ENCODE measurements at regions not wholly inside any gene's neighbourhood (a gene's known extent, or its start where the extent isn't known, plus 50 kb on each side); places are given as distances from the start of the nearest gene placed in this dataset.
"Not testable (repeated sequence)": the region's sequence is repeated elsewhere in the genome, so short reads cannot be mapped to it uniquely, and the experiment has no call there.

DNA sequence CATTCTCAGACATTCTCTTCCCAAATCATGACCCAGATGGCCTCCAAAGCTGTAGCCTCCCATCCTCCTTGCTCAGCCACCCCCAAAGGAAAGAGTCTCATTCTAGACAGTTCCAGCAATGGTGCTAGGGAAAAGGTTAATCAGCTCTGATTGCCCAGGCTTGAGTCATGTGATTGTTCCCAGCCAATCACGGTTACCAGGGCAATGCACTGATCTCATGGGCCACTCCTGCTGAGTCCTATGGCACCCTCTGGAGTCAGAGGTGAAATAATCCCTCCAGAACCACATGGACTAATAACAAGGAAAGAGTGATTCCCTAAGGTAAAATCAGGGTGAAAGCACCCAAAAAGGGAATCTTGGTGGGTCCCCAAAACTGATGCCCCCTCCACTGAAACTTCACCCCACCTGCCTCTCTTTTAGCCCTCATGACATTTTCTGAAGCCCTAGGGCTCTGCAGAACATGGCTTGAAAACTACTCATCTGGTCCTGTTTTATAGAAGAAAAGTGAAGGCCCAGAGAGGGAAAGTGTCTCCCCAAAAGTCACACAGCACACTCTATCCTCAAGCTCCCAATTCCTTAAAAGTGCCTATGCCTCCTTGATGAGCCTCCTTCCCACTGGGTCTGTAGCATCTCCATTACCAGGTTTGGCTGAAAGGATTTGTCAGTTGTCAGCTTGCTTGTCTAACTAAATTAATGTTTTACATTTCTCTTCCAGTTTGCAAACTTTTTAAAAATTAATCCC lies 203.7 kb downstream of the MN1 start:
- no peak for DNase-seq (ENCODE audit: low read depth)

DNA sequence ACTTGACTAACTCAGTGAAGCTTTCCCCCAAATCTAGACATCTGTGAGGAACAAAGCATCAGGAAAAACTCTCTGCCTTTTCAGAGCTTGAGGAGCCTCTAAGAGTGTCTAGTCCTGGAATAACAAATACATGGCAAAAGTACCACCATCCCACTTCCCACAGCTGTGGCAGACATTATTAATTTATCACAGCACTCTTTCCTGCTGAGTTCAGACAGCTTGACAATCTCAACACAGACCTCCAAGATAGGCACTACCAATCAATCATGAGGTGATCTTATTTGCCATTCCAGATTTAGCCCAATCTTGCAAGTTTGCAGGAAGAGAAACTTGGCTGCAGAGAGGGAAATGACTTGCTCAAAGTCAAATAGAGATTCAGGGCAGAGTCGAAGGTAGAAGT lies 202.8 kb downstream of the MN1 start:
- DNase-seq (ENCODE audit: low read depth), result no peak

DNA sequence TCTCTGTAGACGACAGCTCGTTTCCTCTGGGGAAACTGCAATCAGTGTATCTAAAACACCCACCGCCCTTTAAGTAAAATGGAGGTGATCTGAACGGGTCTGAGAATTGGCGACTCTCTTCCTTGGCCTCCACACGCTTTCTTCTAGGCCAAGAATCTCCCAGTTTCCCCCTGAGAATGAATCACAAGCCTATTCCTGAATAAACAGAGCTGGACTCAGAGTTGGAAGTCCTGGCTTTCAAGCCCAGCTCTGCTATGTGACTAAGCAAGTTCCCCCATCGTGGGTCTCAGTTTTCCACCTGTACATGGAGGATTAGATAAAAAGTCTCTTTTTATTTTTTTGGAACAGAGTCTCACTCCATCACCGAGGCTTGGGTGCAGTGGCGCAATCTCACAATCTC lies 200.4 kb downstream of the MN1 start:
- no peak for DNase-seq (ENCODE audit: low read depth)

DNA sequence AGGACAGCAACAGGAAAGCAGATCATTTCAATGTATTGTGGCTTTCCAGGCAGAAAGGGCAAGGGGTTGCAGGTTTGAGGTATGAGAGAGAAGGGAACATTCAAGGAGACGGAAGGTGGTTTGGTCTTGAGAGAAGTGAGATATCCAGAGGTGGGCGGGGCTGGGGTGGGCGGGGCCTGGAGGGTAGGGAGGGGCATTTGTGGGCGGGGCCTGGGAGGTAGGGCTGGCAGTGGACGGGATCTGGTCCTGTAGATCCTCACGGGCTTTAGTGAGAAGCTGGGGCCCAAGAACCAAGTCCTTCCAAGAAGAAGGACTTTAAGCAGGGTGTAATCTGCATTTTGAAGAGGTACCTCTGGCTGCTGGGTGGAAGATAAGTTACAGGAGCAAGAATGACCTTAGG lies 199.2 kb downstream of the MN1 start:
- no peak for DNase-seq (ENCODE audit: low read depth)

DNA sequence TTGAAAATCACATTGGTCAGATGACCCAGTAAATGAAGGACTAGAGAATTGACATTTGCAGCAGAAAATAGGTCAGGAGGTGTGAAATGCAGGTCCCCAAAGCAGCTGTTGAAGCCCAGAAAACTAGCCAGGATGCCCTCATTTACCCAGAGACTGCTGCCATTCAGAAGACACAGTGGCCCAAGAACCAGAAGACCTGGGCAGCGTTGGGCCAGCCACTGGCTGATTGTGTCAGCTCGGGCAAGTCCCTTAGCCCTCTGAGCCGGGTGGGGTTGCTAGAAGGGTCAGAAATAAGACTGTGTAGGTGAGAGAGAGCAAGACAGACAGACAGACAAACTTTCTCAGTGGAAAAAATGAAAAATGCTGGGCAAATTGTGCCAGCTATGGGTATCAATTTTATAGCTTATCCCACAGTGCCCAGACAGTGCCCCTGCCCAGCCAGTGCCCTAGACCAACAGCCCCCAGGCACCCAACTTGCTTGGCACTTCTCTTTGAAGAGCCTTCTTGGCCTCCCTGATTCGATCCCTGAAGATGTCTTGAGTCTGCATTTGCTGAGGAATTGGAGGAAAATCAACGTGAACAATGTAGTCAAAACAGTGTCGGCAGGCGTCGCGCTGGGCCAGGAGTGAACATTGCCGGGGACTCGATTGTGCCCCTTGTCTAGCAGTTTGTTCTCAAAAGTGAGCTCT lies 198.3 kb downstream of the MN1 start:
- DNase-seq (ENCODE audit: low read depth), result no peak

DNA sequence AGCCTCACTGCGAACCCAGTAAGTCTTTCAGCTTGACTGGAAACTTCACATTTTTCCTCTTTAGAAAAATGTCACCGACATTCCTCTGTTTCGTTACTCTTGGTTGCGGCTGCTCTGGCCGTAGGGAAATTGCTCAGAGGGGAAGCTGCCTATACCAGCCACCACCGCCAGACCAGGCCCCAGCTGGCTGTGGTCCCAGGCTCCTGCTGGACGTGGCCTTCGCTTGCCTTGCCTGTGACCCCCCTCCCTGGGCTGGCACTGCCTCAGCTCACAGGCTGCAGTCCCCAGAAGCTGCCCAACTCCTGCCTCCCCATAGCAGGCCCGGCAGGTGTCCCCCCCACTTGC lies 197.8 kb downstream of the MN1 start:
- no peak for DNase-seq (ENCODE audit: low read depth)

DNA sequence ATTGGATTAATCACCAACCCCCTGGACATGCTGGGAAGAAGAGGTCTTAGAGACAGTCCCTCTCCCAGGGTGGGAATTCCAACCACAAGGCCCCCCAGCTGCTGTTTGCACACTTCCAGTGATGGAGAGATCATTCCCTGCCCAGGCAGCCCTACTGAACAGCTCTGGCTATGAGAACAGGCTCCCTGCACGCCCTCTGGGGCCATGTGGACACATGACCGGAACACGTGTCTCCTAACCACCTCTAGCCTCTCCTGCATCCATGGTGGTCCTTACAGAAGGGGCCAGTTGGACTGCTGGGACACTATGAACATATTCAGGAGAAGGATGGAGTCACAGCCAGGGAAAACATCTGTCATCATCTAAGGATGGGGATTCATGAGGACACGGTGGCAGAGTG lies 196.2 kb downstream of the MN1 start:
- no peak for DNase-seq (ENCODE audit: low read depth)

DNA sequence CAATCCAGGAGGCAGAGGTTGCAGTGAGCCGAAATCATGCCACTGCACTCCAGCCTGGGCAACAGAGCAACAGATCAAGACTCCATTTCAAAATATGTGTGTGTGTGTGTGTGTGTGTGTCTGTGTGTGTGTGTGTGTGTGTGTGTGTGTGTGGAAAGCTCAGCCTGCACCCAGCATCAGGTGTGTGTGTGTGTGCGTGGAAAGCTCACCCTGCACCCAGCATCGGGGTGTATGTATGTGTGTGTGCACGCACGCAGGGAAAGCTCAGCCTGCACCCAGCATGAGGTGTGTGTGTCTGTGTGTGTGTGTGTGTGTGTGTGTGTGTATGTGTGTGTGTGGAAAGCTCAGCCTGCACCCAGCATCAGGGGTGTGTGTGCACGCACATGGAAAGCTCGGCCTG lies 193.8 kb downstream of the MN1 start:
- not testable (repeated sequence) for DNase-seq (ENCODE audit: low read depth)

DNA sequence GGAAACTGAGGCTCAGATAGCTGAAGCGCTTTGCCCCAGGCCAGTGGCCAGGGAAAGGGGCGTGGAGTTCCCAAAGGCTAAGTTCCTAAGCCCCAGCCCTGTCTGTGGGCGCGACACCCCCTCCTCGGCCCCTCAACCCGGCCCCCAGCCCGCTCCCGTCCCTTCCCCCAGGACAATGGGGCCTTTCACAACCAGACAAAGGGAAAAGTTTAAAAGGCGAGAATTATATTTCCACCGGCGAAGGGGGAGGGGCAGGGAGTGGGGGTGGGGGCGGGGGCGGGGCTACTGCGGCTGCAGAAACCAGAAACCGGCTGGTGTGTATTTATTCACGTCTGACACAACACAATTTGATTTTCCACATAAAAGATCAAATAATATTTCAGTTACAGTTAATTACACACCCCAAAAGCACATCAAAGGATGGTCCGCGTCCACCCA lies 192.1 kb downstream of the MN1 start:
- no peak for DNase-seq (ENCODE audit: low read depth)

DNA sequence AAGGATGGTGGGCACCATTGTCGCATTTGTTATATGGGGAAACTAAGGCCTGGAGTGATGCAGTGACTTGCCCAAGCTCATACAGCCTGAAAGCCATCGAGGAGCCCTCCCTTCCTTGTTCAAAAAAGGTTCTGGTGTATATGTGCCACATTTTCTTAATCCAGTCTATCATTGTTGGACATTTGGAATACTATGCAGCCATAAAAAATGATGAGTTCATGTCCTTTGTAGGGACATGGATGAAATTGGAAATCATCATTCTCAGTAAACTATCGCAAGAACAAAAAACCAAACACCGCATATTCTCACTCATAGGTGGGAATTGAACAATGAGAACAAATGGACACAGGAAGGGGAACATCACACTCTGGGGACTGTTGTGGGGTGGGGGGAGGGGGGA lies 191.4 kb downstream of the MN1 start:
- DNase-seq (ENCODE audit: low read depth), result not testable (repeated sequence)

DNA sequence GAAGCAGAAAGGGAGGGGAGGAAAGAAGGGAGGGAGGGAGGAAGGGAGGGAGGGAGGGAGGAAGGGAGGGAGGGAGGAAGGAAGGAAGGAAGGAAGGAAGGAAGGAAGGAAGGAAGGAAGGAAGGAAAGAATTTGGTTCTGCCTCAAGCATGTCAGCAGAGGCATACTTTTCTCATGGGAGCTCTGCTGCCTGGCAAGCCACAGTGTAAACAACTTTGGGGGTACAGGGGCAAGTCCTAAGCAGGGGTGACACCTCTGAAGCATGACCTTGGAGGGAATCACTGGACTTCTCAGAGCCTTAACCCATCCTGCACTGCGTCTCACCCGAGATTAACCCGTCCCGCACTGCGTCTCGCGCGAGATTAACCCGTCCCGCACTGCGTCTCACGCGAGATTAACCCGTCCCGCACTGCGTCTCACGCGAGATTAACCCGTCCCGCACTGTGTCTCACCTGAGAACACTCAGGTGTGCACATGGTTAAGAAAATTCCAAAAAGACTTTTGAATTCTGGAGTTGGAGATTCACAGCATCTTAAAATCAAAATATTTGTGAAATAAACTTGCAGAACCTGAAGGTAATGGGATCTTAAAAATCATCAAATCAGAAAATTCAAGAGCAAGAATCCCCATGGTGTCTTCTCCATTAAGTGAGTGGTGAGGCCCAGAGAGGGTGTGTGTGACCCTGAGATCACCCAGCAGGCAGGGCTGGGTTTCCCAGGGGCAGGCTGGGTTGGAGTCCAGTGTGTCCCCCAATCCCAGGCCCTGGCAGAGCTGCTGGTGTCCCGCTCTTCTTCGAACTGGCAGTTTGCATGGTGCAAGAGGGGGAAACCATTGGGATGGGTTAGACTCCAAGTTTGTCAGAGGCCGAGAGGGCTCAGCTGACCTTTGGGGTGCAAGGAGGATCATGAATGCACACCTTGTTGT lies 190.4 kb downstream of the MN1 start:
- DNase-seq (ENCODE audit: low read depth), result no peak

DNA sequence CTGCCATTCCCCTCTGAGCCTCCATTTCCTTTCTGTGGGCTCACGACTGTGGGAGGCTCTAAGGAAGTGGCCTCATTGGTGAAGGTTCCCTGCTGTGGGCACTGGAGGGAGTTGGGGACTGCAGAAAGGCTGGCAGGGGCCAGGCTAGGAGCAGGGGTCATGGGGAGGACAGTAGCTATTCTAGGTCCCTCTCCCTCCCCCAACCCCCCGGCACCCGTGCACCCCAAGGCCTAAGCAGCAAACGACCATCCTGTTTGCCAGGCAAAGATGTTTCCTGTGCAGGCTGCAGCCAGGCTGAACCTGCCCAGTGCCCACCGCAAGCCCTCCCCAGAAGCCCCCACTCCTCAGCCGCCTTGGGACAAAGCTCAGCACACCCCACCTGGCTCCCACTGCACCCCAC lies 189.4 kb downstream of the MN1 start:
- no peak for DNase-seq (ENCODE audit: low read depth)

DNA sequence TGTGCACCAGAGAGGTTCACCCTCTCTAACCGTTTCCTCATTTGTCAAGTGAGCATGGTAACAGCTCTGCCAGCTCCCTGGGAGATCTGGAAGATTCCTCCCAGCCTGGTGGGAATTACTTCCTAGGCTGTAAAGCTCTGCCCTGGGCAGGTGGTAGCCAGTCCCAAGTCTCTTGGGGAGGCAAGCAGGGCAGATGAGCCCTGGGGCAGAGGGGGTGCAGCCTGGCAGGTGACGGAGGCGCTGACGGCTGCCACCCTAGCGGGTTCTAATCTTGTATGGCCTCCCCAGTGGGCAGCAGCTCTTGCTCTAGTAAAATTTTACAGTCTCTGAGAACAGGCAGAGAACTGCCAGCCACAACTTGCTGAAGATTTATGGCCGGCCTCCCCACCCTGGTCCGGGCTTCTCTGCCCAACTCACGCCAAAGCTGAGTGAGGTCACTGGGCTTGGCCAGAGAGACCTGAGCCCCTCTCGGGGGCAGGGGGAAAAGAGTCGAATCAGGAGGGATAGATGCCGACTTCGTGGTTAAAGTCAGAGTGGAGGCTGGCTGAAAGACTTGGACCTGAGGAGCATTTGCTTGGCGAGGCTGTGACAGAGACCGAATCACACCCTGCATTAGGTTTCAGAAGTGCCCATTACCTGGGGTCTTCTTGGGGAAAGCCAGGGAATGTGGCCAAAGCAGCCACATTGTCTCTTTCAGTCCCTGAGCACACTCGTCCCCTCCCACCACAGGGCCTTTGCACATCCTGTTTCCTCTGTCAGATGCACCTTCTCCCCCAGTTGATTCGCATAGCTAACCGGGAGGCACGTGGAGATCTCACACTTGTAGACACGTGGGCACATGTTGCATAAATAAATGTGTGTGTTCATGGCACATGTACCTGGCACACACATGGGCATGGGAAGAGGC lies 188.2 kb downstream of the MN1 start:
- DNase-seq (ENCODE audit: low read depth), result no peak

DNA sequence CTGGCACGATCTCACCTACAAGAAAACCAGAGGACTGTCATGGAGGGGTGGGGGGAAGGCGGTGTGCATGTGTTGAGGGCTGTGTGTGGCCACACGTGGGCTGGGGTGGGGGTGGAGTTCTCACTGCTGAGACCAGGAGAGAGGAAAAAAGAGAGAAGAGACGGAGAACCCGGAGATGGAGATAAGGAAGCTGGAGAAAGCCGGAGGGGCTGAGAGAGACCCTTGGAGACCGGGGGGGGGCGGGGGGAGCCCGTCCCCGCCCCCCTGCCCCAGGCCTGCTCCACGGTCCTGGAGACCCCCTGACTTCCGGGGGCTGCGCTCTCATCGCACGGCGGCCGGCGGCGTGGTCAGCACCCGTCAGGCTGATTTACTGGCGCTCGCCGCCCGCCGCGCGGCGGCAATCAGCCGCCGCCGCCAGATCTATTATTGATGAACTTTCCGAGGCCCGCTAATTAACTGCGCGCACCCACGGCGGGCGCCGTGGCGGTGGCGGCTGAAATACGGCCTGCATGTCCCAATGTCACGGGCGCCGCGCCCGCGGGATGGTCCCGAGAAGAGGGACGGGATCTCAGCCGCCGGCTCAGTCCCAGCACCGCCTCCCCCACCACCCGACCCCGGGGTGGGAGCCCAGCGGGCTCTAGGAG lies 187.4 kb downstream of the MN1 start:
- DNase-seq (ENCODE audit: low read depth), result no peak

DNA sequence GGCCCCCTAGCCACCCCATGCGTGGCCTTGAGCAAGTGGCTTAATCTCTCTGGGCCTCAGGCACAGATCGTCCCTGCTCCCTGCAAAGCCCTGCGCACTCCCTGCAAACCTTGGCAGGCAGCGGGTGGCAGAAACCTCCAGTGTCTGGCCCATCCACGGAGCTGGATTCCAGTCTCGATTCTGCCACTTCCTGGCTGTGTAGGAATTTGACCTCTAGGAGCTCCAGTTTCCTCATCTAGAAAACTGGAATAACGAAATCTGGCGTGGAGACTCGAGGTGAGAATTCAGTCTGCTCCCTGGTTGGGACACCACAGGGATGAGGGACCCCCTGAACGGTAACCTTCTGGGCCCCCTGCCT lies 186.9 kb downstream of the MN1 start:
- DNase-seq (ENCODE audit: low read depth), result no peak

DNA sequence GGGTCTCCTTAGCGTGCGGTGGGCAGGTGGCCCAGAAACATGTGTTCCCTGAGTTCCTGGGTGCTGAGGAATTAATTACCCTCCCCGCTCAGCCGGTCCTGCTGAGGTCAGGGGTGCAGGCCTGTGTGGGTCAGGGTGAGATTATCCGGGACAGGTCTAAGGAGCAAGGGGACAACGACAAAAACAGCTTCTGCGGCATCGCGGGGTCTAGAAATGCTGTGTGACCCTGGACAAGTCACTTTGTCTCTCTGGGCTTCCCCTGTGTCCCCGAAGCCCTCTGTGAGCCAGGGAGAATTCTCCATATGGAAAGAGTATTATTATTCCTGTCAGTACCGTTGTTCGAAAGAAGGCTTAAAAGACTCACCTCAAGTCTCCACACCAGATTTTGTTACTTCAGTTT lies 186.1 kb downstream of the MN1 start:
- no peak for DNase-seq (ENCODE audit: low read depth)

DNA sequence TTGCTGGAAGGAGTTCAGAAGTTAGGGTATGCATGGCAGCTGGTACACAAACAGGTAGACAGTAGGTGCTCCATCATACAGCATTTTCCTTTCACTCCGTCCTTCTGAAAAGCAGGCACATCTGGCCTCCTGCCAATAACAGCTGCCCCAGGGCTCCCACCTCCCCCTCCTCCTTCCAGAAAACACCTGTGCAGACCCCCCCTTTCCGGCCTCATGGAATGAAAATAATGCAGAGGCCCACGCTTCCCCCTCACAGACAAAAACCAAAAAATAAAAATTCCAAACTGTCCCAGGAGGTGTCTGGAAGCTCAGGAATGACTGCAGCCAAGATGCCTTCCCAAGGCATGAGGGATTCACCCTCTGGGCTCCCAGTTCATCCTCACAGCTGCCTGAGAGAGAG lies 185.5 kb downstream of the MN1 start:
- DNase-seq (ENCODE audit: low read depth), result no peak

DNA sequence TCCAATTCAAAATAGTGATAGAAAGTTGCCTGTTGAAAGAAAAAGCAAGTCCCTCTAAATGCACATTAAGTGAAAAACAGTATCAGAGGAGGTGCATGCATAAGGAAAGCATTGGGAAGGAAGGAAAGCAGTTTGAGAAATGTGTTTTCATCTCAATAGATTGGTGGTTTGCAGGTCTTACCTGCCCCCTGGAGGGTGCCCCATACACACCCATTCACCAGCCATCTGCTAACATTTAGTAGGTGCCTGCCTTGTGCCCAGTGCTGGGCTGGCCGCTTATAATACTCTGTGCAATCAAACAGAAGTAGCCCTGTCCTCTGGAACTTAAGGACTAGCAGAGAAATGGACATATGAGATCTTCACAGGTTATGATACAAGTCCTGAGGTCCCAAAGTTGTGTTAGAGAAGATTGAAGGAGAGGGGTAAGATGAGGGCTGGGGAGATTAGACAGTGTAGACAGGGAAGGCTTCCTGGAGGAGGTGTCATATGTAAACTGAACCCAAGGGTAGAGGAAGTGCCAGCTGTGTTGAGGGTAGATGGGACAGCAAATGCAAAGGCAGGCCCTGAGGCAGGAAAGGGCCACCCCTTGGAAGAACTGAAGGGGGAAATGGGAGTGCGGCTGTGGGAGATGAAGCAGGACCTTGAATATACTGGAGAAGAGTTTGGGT lies 184.2 kb downstream of the MN1 start:
- no peak for DNase-seq (ENCODE audit: low read depth)

DNA sequence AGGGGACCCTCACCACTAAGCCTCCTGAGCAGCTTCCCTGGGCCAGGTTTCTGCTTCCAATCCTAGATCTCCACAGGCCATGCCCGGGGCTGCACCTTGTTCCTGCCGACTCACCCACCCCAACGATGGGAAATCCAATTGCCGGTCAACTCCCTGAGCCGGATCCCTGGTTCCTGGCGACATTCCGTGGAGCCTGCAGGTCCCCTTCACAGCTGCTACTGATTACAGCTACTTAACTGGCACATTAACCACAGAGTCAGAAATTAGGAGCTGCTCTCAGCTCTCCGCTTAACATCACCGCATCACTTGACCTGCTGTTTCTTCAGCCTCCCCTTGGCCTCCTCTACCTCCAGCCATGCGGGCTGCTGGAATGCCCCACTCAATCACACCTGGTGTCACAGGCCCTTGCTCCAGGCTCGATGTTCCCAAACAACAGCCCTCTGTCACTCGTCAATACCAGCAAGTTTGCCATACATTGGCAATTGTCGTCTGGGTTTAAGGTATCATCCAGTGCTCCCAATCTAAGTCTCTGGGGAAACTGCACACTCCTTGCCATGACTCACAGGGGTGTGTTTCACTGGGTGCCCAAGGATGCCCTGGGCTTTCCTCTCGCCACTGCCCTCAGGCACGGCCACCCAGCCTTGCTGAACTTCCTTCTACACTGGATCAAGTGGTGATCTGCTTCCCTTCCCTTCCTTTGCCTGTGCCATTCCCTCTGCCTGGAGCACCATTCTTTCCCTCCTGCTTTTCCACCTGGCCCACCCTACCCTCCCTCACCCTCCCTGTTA lies 181.0 kb downstream of the MN1 start:
- DNase-seq (ENCODE audit: low read depth), result no peak

DNA sequence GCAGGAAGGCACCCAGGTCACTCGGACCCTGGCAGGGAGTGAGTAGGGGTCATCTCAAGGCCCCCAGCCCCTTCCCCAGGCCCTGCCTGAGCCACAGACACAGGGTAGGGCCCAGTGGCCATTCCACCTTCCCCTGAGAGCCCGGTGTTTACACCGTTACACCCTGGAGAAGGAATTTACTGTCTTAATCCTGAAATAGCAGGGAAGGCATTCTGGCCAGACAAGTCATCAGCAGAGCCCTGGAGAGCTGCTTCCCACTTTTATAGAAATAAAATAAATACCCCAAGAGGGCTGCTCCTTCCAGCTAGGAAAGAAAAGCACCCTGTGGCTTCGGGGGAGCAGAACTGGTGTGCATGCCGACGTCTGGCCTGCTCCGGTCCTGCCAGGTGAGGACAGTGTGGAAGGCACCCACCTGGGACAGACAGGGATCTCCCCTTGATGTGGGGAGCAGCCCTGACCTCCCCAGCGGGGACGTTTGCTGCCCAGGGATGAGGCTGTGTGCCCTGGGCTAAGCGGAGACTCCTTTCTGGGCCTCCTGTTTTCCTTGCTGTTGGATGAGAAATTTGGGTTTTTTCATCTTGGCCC lies 180.0 kb downstream of the MN1 start:
- no peak for DNase-seq (ENCODE audit: low read depth)

Data from stimulated activated CD8-positive, alpha-beta memory T cell treated with anti-CD3 and anti-CD28 coated beads, Interleukin-4, amount 100 ng/mL, for 24 hours (primary cell).